GM21723 (cell line): ENCODE measurements at regions not wholly inside any gene's neighbourhood (a gene's known extent, or its start where the extent isn't known, plus 50 kb on each side); places are given as distances from the start of the nearest gene placed in this dataset.
"Not testable (repeated sequence)": the region's sequence is repeated elsewhere in the genome, so short reads cannot be mapped to it uniquely, and the experiment has no call there.

Experiments used
- ATAC-seq: cut with Tn5 transposase; IDR thresholded peaks from one replicate; pipeline ENCODE4 v1.9.1; 2021; ENCODE audit warnings: mild to moderate bottlenecking, moderate library complexity; ENCODE audit not compliant: unreplicated experiment

DNA sequence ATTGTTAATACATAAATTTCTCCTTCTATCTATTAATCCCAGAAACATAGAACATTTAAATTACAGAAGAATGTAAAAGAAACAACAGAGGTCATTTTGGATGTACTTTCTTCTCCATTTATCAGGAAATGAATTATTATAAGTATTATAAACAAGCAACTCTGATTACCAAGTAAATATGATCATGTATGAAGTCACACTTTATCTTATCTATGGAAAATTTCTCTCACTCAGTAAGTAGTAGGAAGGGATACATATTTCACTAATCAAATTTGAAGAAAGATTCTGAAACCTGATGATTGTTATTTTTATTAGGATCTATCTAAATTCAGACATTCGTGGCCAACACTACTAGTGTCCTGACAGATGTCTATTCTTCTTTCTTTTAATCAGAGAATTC is 770.7 kb downstream of the LTN1 start:
- ATAC-seq, result no peak

DNA sequence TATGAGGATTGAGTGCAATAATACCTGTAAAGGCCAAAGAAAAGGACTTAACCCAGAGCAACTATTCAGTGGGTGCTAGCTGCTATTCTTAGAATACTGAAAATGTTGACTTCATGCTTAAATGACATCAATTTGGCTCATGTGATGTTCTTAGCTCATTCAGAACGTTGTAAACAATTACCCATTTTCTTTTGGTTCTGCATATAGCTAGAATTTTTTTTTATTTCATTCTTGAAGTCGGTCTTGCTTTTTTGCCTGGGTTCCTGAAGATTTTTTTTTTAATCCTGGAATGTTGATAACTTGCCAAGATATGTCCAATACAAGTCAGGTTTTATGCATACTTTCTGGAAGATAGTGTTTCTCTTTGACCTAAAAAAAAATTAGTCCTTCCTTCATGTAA is 772.0 kb downstream of the LTN1 start:
- ATAC-seq, result no peak

DNA sequence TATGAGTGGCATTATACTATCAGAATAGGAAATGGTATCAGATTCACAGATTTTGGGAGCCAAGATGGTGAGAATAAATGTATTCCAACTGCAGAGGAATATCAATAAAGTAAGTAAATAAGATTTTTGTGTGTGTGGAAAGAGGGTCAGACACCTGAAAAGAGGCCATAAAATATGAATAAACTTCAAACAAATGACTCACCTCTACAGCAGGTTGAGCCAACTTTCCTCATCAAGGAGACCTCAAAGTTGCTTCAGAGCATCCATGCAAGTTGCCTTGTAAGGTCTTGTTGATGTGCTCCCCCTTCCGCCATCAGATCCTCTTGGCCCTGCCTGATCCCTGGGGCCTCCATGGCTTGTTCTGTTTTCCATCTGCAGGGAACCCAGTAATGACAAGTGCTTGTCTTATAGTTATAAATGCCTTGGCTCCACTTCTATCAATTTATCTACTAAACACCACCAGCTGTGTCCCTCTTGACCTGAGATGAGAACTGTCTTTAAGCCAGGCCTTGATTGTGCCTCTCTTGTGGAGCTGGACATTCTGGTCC is 775.6 kb downstream of the LTN1 start:
- ATAC-seq, result no peak

DNA sequence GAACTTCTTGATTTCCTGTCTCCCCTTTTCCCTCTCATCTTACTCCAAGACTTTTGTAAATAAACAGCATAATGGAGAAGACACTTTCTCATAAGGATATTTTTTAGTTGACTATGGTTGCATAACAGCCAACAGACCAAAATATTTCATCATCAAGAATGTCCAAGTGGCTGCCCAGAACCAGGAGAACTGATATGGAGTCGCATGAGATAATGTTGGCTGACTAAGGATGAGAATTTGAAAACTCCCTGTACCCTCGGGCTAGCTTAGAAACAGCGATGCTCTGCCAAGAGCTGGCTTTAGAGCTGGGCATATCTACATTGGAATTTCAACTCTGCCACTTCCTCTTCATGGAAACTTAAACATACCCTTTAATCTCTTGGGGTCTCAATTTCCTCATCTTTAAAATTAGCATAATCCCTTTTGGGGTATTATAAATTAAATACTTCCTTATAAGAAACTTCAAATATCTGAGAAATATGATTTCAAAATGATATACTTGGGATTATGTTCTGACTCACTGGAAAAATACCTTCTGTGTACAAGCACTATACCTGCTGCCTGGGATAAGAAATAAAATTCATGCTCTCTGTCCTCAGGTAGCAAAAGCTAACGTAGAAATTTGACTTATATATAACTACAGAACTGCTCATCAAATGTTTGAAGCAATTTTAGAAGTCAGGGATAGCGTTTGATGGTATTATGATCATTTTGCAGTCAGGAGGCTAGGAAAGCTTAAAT is 777.3 kb downstream of the LTN1 start:
- ATAC-seq, result no peak

DNA sequence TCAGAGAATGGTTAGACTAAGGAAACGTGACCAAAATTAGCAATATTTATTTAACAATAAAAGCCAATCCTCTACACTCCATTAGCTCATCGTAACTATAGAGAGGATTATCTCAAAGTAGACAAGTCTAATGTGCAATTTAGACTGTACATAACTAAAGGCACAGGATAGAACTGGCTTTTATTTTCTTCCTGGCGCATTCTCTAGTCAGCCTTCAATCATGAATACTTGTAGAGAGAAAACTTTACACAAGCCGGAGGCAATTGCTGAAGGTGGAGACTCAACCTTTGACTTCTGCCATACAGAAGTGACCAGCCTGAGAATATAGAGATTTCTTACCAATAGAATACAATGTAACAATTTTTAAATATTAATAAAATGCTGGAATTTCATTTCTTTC is 777.9 kb downstream of the LTN1 start:
- ATAC-seq, result no peak

DNA sequence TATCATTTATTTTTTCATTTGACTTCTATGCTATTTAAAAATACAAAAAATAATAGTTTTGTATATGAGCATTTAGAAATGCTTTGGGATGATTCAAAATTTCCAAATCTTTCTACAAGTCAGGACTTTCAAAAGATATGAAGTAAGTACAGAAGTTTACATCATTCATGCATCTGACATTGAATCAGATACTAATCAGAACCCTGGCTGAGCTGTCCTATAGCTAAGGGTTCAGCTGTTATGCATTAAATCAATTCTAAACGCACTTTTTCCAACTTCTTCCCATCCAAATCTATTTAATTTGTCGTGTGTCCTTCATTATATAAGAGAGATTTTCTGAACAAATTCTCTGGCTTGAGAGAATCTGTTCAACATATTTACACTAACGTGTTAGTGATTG is 779.4 kb downstream of the LTN1 start:
- ATAC-seq, result no peak

DNA sequence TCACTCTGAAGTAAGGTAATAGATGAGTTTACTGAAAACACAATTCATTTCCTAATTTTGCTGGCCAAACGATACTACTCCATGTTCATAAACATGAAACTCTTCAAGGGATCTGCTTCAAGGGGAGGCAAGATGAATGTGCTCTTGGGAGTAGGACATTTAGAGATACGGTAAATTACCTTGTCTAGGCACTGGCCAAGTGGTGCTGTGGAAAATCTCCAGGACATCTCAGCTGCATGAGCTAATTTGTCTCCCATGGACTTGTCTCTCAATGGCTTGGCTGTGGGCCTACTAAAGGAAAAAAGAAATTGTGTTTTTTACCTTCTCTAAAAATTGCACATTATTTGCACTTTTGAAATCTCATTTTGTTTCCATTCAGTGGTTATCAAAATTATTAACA is 780.6 kb downstream of the LTN1 start:
- ATAC-seq, result no peak

DNA sequence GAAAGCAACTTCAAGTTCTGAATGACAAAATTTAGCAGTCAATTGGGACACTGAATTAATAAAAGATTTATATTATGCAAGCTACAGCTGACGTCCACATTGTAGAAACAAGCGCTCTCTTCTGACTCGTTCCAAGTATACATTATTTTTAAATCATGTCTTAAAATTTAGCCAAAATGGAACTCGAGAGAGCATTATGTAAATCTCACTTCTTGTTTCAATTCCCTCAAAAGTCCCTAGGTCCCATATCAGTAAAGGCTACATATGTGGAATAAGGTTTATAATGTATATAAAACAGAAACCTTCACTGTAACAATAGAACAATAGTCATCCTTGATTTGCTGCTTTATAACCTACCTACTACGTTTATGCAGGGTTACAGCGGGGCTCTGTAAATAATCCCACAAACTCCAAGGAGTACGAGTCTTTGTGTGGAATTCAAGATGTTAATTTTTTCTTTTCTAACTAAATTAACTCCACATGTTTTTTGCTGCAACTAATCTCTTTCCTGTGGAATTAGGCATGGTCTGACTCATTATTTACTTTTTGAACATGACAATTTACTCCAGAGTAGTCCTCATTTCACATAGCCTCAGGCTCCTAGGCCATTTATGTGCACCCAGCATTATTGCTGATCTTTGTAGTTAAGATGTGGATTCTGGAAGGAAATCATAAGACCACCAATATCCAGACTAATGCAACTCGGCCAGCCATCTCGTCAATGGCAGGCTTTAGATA is 785.1 kb downstream of the LTN1 start:
- no peak for ATAC-seq

DNA sequence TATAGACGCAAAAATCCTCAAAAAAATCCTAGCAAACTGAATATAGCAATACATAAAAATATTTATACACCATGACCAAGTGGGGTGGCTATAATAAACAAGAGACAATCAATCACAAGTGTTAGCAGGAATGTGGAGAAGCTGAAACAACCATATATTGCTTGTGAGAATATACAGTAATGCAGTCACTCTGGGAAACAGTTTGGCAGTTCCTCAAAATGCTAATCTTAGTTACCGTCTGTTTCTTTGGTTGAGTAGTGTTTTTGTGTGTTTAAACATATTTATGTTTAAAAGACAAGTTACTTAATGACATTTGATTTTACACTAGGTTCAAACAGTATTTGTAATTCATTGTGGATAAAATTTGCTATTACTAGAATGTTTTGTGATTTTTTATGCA is 792.0 kb downstream of the LTN1 start:
- no peak for ATAC-seq

DNA sequence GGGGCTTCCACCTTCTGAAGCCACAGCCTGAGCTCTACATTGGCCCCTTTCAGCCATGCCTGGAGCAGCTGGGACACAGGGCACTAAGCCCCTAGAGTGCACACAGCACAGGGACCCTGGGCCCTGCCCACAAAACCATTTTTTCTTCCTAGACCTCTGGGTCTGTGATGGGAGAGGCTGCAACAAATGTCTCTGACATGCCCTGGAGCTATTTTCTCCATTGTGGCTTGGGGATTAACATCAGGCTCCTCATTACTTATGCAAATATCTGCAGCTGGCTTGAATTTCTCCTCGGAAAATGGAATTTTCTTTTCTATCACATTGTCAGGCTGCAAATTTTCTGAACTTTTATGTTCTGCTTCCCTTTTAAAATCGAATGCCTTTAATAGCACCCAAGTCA is 795.7 kb downstream of the LTN1 start:
- ATAC-seq, result no peak

DNA sequence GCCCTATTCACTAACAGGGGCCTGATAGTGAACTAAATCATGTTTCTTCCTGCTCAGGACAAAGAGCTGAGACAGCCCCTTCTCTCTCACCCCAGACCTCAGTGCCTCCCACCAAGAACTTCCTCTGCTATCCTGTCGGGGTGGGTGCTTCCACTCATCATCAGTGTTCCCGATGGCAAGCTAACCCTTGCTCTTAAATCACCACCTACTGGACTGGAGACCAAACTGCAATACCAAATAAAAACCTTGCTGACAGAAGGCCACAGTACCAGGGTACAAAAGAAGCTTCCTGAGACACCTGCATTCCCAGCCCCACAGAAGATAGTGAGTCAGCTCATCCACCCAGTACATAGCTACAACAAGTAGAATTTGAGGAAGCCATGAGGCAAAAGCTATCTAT is 799.5 kb downstream of the LTN1 start:
- no peak for ATAC-seq

DNA sequence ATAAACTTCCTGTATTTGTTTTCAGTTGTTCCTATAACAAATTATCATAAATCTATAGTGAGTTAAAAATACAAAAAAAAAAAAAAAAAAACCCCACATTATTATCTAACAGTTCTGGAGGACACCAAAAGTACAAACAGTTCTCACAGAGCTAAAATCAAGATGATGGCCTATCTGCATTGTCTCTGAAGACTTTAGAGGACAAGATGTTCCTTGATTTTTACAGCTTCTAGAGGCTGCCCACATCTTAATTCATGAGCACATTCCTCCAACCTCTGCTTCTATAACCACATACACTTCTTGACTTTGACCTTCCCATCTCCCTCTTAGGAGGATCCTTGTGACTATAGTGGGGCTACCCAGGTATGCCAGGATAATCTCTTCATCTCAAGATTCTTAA is 806.1 kb downstream of the LTN1 start:
- ATAC-seq, result no peak

DNA sequence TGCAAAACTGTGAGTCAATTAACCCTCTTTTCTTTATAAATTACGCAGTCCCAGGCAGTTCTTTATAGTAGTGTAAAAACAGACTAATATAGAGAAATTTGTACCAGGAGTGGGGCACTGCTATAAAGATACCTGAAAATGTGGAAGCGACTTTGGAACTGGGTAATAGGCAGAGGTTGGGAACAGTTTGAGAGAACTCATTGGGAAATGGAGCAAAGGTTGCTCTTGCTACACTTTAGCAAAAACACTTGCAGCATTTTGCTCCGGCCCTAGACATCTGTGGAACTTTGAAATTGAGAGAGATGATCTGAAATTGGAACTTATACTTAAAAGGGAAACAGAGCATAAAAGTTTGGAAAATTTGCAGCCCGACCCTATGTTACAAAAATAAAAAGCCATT is 810.9 kb downstream of the LTN1 start:
- ATAC-seq, result no peak

DNA sequence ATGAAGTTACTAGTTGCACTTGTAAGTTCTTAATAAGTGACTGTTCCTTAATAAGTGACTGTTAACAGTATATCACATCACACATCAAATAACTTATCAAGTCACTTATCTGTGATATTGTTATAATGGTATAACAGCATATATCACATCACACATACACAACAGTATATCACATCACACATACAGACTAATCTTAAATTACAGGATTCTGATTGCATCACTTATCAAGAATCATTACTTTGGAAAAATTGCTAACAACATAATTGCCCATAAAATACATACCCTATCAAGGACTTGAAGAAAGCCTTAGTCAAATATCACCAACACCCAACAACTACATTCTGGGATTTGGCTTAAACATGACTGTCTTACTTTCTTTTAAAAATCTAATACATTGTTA is 813.5 kb downstream of the LTN1 start:
- ATAC-seq, result no peak

DNA sequence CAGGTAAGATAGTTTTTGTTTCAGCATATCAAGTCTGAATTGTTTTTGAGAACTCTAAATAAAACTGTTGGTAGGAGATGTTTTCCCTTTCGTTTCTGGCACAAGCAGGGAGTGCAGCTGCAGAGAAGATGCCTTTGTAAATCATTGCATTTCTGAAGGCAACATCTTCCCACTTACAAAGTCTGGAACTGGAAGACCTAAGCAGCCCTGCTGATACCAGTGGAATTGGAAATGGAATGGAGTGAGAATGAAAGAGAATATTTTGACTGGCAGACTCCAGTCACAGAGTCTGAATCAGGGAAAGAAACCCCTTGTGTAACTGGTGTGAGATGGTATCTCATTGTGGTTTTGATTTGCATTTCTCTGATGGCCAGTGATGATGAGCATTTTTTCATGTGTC is 815.6 kb downstream of the LTN1 start:
- ATAC-seq, result no peak

DNA sequence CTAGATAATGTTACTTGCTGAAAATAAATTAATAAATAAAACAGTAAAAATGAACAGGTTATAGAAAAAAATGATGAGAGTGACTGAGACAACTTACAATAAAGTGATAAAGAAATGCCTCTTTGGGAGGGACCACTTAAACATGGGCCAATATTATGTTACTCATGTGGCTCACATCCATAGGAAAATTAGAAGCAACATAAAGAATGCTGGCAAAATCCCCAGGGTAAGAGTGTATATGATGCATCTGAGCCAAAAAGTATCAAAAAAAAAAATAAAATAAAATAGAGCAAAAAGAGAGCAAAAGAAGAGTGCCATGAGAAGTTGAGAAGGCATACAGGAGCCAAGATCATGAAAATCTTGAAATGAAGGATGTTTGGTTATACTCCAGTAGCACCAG is 818.0 kb downstream of the LTN1 start:
- ATAC-seq, result no peak

DNA sequence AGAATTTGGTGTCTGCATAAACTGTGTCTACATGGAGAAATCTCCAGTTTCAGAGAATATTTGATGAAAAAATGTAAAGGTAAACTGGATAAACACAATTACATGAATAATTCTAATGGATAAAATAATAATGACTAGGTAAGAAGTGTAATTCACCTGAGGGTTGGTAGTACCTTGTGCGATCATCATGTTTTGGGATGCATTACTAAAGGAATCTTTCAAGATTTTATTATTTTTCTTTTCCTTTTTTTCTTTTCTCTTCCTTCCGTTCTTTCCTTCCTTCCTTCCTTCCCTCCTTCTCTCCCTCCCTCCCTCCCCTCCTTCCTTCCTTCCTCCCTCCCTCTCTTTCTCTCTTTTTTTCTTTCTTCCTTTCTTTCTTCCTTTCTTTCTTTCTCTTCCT is 818.7 kb downstream of the LTN1 start:
- no peak for ATAC-seq

DNA sequence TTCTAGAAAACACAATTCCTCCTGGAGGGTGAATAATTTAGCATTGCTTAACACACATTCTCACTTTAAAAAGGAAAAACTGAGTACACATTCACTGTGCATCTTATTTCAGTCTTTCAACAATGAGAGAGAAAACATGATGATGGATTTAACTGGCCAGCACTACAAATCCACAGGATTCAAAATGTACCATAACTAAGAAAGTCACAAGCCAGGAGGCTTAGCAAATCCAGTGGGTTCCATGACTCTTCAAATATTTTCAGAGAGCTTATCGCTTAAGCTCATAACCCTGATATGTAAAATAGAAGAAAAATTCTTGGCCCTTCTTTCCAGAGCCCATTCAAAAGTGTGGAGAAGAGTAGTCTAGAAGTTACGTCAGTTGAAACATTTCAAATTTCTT is 820.3 kb downstream of the LTN1 start:
- ATAC-seq, result no peak

DNA sequence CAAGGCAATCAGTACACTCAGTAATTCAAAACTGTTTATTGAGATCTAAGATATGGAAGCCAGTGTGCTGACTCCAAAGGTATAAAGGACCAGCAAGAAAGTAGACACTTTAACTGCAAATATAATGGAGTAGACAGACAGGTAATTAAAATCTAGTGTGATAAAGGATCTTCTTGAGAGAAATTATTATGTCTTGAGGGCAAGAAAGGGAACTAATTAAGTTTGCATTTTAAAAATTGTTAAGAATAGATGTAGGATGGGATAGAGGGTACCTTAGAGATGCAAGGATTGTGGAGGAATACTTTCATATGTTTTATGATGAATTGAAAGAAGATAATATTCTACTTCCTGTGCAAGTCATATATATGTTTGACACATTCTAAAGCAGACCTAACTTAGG is 825.3 kb downstream of the LTN1 start:
- no peak for ATAC-seq

DNA sequence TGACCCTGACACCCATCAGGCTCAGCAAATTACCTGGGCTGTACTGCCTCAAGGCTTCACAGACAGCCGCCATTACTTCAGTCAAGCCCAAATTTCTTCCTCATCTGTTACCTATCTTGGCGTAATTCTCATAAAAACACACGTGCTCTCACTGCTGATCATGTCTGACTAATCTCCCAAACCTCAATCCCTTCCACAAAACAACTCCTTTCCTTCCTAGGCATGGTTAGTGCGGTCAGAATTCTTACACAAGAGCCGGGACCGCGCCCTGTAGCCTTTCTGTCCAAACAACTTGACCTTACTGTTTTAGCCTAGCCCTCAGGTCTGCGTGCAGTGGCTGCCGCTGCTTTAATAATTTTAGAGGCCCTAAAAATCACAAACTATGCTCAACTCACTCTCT is 828.2 kb downstream of the LTN1 start:
- ATAC-seq, result not testable (repeated sequence)

DNA sequence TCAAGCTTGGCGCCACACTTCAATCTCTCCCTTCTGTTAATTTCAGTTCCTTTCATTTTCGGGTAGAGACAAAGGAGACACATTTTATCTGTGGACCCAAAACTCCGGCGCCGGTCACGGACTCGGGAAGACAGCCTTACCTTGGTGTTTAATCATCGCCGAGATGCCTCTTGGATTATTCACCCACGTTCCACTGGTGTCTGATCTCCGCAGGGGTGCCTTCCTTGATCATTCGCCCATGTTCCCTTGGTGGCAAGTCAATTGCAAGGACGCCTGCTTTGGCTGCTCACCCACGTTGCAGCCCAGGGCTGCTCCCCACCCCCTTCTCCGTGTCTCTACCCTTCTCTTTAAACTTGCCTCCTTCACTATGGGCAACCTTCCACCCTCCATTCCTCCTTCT is 830.6 kb downstream of the LTN1 start:
- ATAC-seq, result not testable (repeated sequence)

DNA sequence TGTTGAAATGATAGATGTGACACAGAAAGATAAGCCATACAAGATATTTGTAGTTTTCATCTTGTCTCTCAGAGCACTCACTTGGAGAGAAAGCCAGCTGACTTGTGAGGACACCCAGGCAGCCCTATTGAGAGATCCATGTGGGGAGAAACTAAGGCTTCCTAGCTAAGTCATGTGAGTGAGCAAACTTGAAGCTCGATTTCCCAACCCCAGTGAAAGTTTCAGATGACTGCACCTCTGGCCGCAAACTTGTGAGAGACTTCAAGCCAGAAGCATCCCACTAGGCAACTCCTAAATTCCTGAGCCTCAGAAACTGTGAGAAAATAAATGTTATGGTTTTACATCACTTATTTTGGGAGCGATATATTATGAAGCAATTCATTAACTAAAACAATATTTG is 832.3 kb downstream of the LTN1 start:
- no peak for ATAC-seq
